HepG2 (cell line): ENCODE measurements at regions not wholly inside any gene's neighbourhood (a gene's known extent, or its start where the extent isn't known, plus 50 kb on each side); places are given as distances from the start of the nearest gene placed in this dataset.

Experiments used
- ATAC-seq: fragments of 200-7000 bp; cut with Tn5 transposase; 3 replicates; pipeline ENCODE4 v1.9.1; 2020; ENCODE audit warnings: mild to moderate bottlenecking, moderate library complexity
- BruUV-seq: library from RNA; stranded (reverse); fragments of 400-500 nt; replicated peaks from 2 replicates; lab custom pipeline; 2021; lab: Mats Ljungman, UMichigan
- CTCF ChIA-PET: fragments of 300-600 bp; formaldehyde crosslinking; extraction: SDS; loops from one replicate; lab custom pipeline; 2021; ENCODE audit warnings: low total read pairs, inconsistent platforms, low intra/inter-chr PET ratio; lab: Yijun Ruan, JAX
- POLR2A ChIA-PET: fragments of 350-600 bp; sonication (Branson Sonifier 250); formaldehyde crosslinking; loops from one replicate; lab custom pipeline; 2020; ENCODE audit warnings: antibody characterized with exemption, inconsistent platforms; lab: Yijun Ruan, JAX
- DNase-seq: peaks from one replicate; pipeline ENCODE4 v3.0.0-alpha.2; 2015; ENCODE audit warnings: low spot score
- FAIRE-seq: peaks from 3 replicates; lab custom pipeline; 2011; peaks lifted over from hg19 to GRCh38; lab: Jason Lieb, UNC
- H2AFZ ChIP-seq: one replicate; pipeline ENCODE4 v1.6.1; 2011; ENCODE audit warnings: low read length, inconsistent platforms
- H3K27ac ChIP-seq: fragments of 300-600 bp; 3 replicates; pipeline ENCODE4 v1.8.0; 2011; ENCODE audit warnings: mixed run types, mild to moderate bottlenecking, mixed read lengths, low read length, inconsistent platforms; ENCODE audit not compliant: insufficient read depth; ENCODE audit errors: extremely low read length
- H3K27me3 ChIP-seq, 2 experiments: fragments of 200-600 bp in 1 of 2; 2 replicates in 1 of 2; 3 replicates in 1 of 2; pipeline versions ENCODE4 v1.6.0 to v1.8.0; 2011; ENCODE audit warnings: low read length in 2 of 2, mild to moderate bottlenecking in 2 of 2, moderate library complexity in 2 of 2, inconsistent platforms in 1 of 2; ENCODE audit not compliant: insufficient read depth in 2 of 2, control insufficient read depth in 1 of 2
- H3K36me3 ChIP-seq, 2 experiments: fragments of 200-600 bp in 1 of 2; replicated peaks in 1 of 2; 2 replicates in 1 of 2; 3 replicates in 1 of 2; pipeline versions ENCODE4 v1.5.1 to v1.8.0; 2011; ENCODE audit warnings: low read length in 2 of 2, inconsistent platforms in 1 of 2; ENCODE audit not compliant: insufficient read depth in 2 of 2, control insufficient read depth in 1 of 2
- H3K4me1 ChIP-seq: 2 replicates; pipeline ENCODE4 v1.5.1; 2012; ENCODE audit warnings: low read length, inconsistent platforms; ENCODE audit not compliant: insufficient read depth
- H3K4me2 ChIP-seq: 2 replicates; pipeline ENCODE4 v1.6.0; 2011; ENCODE audit warnings: low read depth, low read length, inconsistent platforms
- H3K4me3 ChIP-seq, 3 experiments: fragments of 200-600 bp in 1 of 3; sonication (generic), shearing (Covaris generic) in 1 of 3; replicated peaks in 1 of 3; 2 replicates each; pipeline ENCODE4 v1.5.1; 2011 to 2016; ENCODE audit warnings: low read length in 3 of 3, inconsistent platforms in 2 of 3, low read depth in 2 of 3, mild to moderate bottlenecking in 2 of 3, control low read depth in 1 of 3, mixed read lengths in 1 of 3; ENCODE audit not compliant: insufficient read depth in 1 of 3
- H3K79me2 ChIP-seq: one replicate; pipeline ENCODE4 v1.6.1; 2011; ENCODE audit warnings: low read length, inconsistent platforms; ENCODE audit not compliant: insufficient read depth
- H3K9ac ChIP-seq: 2 replicates; pipeline ENCODE4 v1.6.0; 2011; ENCODE audit warnings: mild to moderate bottlenecking, low read depth, low read length, inconsistent platforms; ENCODE audit not compliant: insufficient read depth
- H3K9me3 ChIP-seq: 2 replicates; pipeline ENCODE4 v1.5.1; 2012; ENCODE audit warnings: mild to moderate bottlenecking, low read length
- H4K20me1 ChIP-seq: 2 replicates; pipeline ENCODE4 v1.6.0; 2011; ENCODE audit warnings: inconsistent platforms, mild to moderate bottlenecking, low read length, moderate library complexity; ENCODE audit not compliant: insufficient read depth
- HNRNPL ChIP-seq: fragments of 200-400 bp; formaldehyde crosslinking; IDR thresholded peaks from 2 replicates; pipeline ENCODE4 v1.6.1; 2017; ENCODE audit warnings: mild to moderate bottlenecking, low read depth, low read length
- KAT2B ChIP-seq: fragments of 150-350 bp; IDR thresholded peaks from 2 replicates; pipeline ENCODE4 v1.6.1; 2014; ENCODE audit warnings: low read depth, low read length, borderline replicate concordance
- MAFK ChIP-seq, 2 experiments: IDR thresholded peaks in 1 of 2; conservative IDR thresholded peaks in 1 of 2; 2 replicates each; pipeline ENCODE4 v1.6.1; 2011; ENCODE audit warnings: improper control_type of control experiment in 2 of 2, low read length in 2 of 2
- MBD4 ChIP-seq: IDR thresholded peaks from 2 replicates; pipeline ENCODE4 v1.6.1; 2012; ENCODE audit warnings: low read length, inconsistent platforms, borderline replicate concordance
- MZF1 ChIP-seq: sonication (generic); formaldehyde crosslinking; IDR thresholded peaks from 2 replicates; pipeline ENCODE4 v1.8.1; 2023; ENCODE audit warnings: mild to moderate bottlenecking, missing genetic modification reagents, borderline replicate concordance
- PAF1 ChIP-seq: IDR thresholded peaks from 2 replicates; pipeline ENCODE4 v1.6.1; 2016; ENCODE audit warnings: missing genetic modification reagents, missing compliant biosample characterization
- RCOR2 ChIP-seq: IDR thresholded peaks from 2 replicates; pipeline ENCODE4 v1.6.1; 2016; ENCODE audit warnings: missing biosample characterization, missing genetic modification reagents
- SRSF4 ChIP-seq: fragments of 200-400 bp; formaldehyde crosslinking; IDR thresholded peaks from one replicate; pipeline ENCODE4 v1.6.1; 2018; ENCODE audit warnings: mild to moderate bottlenecking, low read depth, low read length, moderate library complexity; ENCODE audit not compliant: poor library complexity, severe bottlenecking
- TBL1XR1 ChIP-seq: fragments of 150-350 bp; IDR thresholded peaks from 2 replicates; pipeline ENCODE4 v1.6.1; 2014; ENCODE audit warnings: borderline replicate concordance, low read length; ENCODE audit not compliant: partially characterized antibody
- U2AF2 ChIP-seq: fragments of 200-400 bp; formaldehyde crosslinking; IDR thresholded peaks from 2 replicates; pipeline ENCODE4 v1.6.1; 2017; ENCODE audit warnings: low read depth, mild to moderate bottlenecking, low read length
- ZNF20 ChIP-seq: sonication (generic); formaldehyde crosslinking; IDR thresholded peaks from 2 replicates; pipeline ENCODE4 v1.4.0; 2020; ENCODE audit warnings: mild to moderate bottlenecking, moderate library complexity, missing genetic modification reagents
- ZNF33A ChIP-seq: sonication (generic); formaldehyde crosslinking; IDR thresholded peaks from 2 replicates; pipeline ENCODE4 v1.5.1; 2020; ENCODE audit warnings: missing genetic modification reagents, mild to moderate bottlenecking, moderate library complexity, borderline replicate concordance
- ZNF589 ChIP-seq: sonication (generic); formaldehyde crosslinking; conservative IDR thresholded peaks from 2 replicates; pipeline ENCODE4 v1.8.0; 2022; ENCODE audit warnings: mild to moderate bottlenecking, moderate library complexity, missing genetic modification reagents
- ZNF607 ChIP-seq: sonication (generic); formaldehyde crosslinking; IDR thresholded peaks from 2 replicates; pipeline ENCODE4 v1.5.1; 2020; ENCODE audit warnings: missing genetic modification reagents, mild to moderate bottlenecking, borderline replicate concordance
- ZNF614 ChIP-seq: IDR thresholded peaks from 2 replicates; pipeline ENCODE4 v1.6.1; 2018; ENCODE audit warnings: missing biosample characterization, missing genetic modification reagents, inconsistent platforms, borderline replicate concordance
- ZNF703 ChIP-seq: sonication (generic); formaldehyde crosslinking; IDR thresholded peaks from 2 replicates; pipeline ENCODE4 v1.5.1; 2020; ENCODE audit warnings: missing genetic modification reagents, mild to moderate bottlenecking, moderate library complexity, borderline replicate concordance
- WGBS: methylation state at CpG from one replicate; pipeline ENCODE4 v1.1.6; 2017; ENCODE audit warnings: low lambda C conversion rate; 5-methylcytosine and 5-hydroxymethylcytosine counted together
- in situ Hi-C: cut with HindIII; loops from 2 replicates; pipeline ENCODE4 v1.10.0; 2017; ENCODE audit warnings: low pct_unique_long_range_greater_than_20kb; ENCODE audit not compliant: extremely low pct_ligation_motif_present
- intact Hi-C: fragments of 100-400 bp; cut with micrococcal nuclease; formaldehyde crosslinking; loops from one replicate; pipeline ENCODE4 v1.10.0; 2022; ENCODE audit not compliant: unreplicated experiment
- TF ChIP-seq, protein P1 (sequence below): sonication (generic); formaldehyde crosslinking; IDR thresholded peaks from 2 replicates; pipeline ENCODE4 v1.4.0; 2020; ENCODE audit warnings: low read depth, mild to moderate bottlenecking, missing genetic modification reagents
- TF ChIP-seq, protein P2 (sequence below): sonication (generic); formaldehyde crosslinking; IDR thresholded peaks from 2 replicates; pipeline ENCODE4 v1.5.0; 2020; ENCODE audit warnings: missing genetic modification reagents
- TF ChIP-seq, protein P3 (sequence below): sonication (generic); formaldehyde crosslinking; IDR thresholded peaks from 2 replicates; pipeline ENCODE4 v1.4.0; 2020; ENCODE audit warnings: missing genetic modification reagents, borderline replicate concordance
- TF ChIP-seq, protein P4 (sequence below): sonication (generic); formaldehyde crosslinking; IDR thresholded peaks from 2 replicates; pipeline ENCODE4 v1.5.0; 2020; ENCODE audit warnings: mild to moderate bottlenecking, missing genetic modification reagents

DNA sequence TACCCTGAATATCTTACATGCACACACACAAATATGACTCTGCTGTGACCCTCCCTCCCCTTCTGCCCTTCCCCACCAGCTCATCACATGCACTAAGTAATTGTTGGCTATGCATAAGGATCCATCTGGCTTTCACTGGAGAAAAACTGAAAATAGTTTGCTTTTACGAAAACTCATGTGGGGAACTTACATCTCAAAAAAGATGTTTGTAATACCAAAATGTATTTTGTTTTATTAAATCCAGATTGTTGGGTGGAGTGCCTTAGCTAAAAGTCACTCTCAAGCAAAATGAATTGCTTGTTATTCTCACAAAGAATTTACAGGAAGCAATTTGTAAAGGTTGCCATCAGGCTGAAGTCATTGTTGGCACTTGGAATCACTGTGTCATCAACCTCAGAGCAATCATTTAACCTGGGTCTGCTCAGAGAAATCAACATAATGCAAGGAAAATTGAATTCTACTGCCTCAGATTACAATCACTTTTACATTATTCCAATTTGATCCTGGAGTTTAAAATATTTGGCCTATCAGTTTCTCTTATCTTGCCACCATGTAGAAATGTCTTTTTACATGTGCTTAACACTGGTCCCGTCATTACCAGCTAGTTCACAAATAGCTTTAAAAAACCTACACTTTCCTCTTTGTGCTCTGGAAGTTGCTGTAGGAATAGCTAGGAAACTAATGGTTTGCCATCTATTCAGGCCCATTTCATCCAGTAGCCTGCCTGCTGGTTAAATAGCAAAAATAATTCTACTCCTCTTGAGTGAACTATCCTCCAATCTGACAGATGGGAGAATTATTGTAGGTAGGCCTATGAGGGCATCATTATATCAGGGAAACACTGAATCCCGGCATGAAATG is 90.3 kb upstream of the TMEM17 start:
- no peaks in the 10 kb centered on the region for H3K79me2 ChIP-seq
- no peak for FAIRE-seq
- no peak overlapping the region for H2AFZ ChIP-seq
- H3K4me1 ChIP-seq: peaks cover 28% of the 10 kb centered on the region
- H4K20me1 ChIP-seq: no peaks in the 10 kb centered on the region
- no peak for DNase-seq
- H3K27ac ChIP-seq: no peak overlapping the region
- H3K9me3 ChIP-seq: no peaks in the 10 kb centered on the region
- no TSS peak for BruUV-seq
- intact Hi-C loops (loop anchor here (5.0 kb wide), 2 partner anchors 66 to 1071 kb away; no protein-coding TSS in a partner anchor), in situ Hi-C loops (no loop called here)
- TF ChIP-seq ZNF607 (CRISPR knock-in tag): no peak
- no peak for TF ChIP-seq MAFK (conservative IDR thresholded peaks at IDR 0.05 in 1 of 2, IDR thresholded peaks at IDR 0.05 in 1 of 2; ENCODE audit: low read length in 2 of 2)
- TF ChIP-seq SRSF4: no peak
- no peak for TF ChIP-seq HNRNPL
- TF ChIP-seq ZNF33A (CRISPR knock-in tag): no peak
- TF ChIP-seq, protein P1, sequence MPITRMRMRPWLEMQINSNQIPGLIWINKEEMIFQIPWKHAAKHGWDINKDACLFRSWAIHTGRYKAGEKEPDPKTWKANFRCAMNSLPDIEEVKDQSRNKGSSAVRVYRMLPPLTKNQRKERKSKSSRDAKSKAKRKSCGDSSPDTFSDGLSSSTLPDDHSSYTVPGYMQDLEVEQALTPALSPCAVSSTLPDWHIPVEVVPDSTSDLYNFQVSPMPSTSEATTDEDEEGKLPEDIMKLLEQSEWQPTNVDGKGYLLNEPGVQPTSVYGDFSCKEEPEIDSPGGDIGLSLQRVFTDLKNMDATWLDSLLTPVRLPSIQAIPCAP (CRISPR knock-in tag): no peak
- no peak for TF ChIP-seq RCOR2 (CRISPR knock-in tag)
- no peak for TF ChIP-seq U2AF2
- no peak for TF ChIP-seq ZNF589 (CRISPR knock-in tag)
- no peak for TF ChIP-seq ZNF614
- TF ChIP-seq PAF1 (CRISPR knock-in tag): no peak
- no peak for TF ChIP-seq MBD4
- no peak for TF ChIP-seq TBL1XR1
- TF ChIP-seq, protein P2, sequence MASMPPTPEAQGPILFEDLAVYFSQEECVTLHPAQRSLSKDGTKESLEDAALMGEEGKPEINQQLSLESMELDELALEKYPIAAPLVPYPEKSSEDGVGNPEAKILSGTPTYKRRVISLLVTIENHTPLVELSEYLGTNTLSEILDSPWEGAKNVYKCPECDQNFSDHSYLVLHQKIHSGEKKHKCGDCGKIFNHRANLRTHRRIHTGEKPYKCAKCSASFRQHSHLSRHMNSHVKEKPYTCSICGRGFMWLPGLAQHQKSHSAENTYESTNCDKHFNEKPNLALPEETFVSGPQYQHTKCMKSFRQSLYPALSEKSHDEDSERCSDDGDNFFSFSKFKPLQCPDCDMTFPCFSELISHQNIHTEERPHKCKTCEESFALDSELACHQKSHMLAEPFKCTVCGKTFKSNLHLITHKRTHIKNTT (CRISPR knock-in tag): no peak
- TF ChIP-seq ZNF20 (CRISPR knock-in tag): no peak
- TF ChIP-seq KAT2B: no peak
- TF ChIP-seq, protein P3, sequence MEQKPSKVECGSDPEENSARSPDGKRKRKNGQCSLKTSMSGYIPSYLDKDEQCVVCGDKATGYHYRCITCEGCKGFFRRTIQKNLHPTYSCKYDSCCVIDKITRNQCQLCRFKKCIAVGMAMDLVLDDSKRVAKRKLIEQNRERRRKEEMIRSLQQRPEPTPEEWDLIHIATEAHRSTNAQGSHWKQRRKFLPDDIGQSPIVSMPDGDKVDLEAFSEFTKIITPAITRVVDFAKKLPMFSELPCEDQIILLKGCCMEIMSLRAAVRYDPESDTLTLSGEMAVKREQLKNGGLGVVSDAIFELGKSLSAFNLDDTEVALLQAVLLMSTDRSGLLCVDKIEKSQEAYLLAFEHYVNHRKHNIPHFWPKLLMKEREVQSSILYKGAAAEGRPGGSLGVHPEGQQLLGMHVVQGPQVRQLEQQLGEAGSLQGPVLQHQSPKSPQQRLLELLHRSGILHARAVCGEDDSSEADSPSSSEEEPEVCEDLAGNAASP (CRISPR knock-in tag): no peak
- TF ChIP-seq ZNF703 (CRISPR knock-in tag): no peak
- no peak for TF ChIP-seq MZF1 (CRISPR knock-in tag)
- TF ChIP-seq, protein P4, sequence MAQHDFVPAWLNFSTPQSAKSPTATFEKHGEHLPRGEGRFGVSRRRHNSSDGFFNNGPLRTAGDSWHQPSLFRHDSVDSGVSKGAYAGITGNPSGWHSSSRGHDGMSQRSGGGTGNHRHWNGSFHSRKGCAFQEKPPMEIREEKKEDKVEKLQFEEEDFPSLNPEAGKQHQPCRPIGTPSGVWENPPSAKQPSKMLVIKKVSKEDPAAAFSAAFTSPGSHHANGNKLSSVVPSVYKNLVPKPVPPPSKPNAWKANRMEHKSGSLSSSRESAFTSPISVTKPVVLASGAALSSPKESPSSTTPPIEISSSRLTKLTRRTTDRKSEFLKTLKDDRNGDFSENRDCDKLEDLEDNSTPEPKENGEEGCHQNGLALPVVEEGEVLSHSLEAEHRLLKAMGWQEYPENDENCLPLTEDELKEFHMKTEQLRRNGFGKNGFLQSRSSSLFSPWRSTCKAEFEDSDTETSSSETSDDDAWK (CRISPR knock-in tag): no peak
- no peaks in the 10 kb centered on the region for H3K27me3 ChIP-seq
- ChIA-PET POLR2A (interaction anchor here (1.8 to 2.2 kb wide), 2 partner anchors 26 kb away, joined by 6 to 9 read pairs; no protein-coding TSS in a partner anchor), CTCF (no interaction called here)
- ATAC-seq: no peak
- H3K36me3 ChIP-seq: no peaks in the 10 kb centered on the region
- H3K4me2 ChIP-seq: no peak overlapping the region
- over 99% methylated on average over 3 of the region's 3 CpGs for WGBS
- H3K4me3 ChIP-seq: no peak overlapping the region
- no peak overlapping the region for H3K9ac ChIP-seq
